ENCODE measurements at regions not wholly inside any gene's neighbourhood (a gene's known extent, or its start where the extent isn't known, plus 50 kb on each side); places are given as distances from the start of the nearest gene placed in this dataset.
A peak's percentile ranks its signal among the peaks of the same experiment; 100 is the strongest.
"Not testable (repeated sequence)": the region's sequence is repeated elsewhere in the genome, so short reads cannot be mapped to it uniquely, and the experiment has no call there.

- DNase-seq: no peak
Measured at GRCh38 chr3:178350763-178351162, 185.5 kb upstream of the KCNMB2 start.

GRCh38 chr3:178352326-178353005, 183.8 kb upstream of the KCNMB2 start:
- DNase-seq: no peak

- no peak for DNase-seq
Measured at GRCh38 chr3:178353006-178353694, 183.1 kb upstream of the KCNMB2 start.

- DNase-seq: no peak
Measured at GRCh38 chr3:178359728-178360127, 176.5 kb upstream of the KCNMB2 start.

GRCh38 chr3:178363048-178363447, 173.2 kb upstream of the KCNMB2 start:
- not testable (repeated sequence) for DNase-seq

GRCh38 chr3:178367817-178368617, 168.2 kb upstream of the KCNMB2 start:
- no peak for DNase-seq

- no peak for DNase-seq
Measured at GRCh38 chr3:178369006-178369405, 167.2 kb upstream of the KCNMB2 start.

GRCh38 chr3:178369811-178370210, 166.4 kb upstream of the KCNMB2 start:
- no peak for DNase-seq

- no peak for DNase-seq
Measured at GRCh38 chr3:178370387-178370786, 165.8 kb upstream of the KCNMB2 start.

- no peak for DNase-seq
Measured at GRCh38 chr3:178381555-178381954, 154.7 kb upstream of the KCNMB2 start.

- no peak for DNase-seq
Measured at GRCh38 chr3:178381971-178382448, 154.2 kb upstream of the KCNMB2 start.

- DNase-seq: no peak
Measured at GRCh38 chr3:178382449-178383061, 153.7 kb upstream of the KCNMB2 start.

GRCh38 chr3:178384321-178385230, 151.7 kb upstream of the KCNMB2 start:
- DNase-seq: no peak

GRCh38 chr3:178385280-178385952, 150.8 kb upstream of the KCNMB2 start:
- DNase-seq: no peak

GRCh38 chr3:178386401-178386800, 149.8 kb upstream of the KCNMB2 start:
- DNase-seq: no peak

- DNase-seq: no peak
Measured at GRCh38 chr3:178386880-178387279, 149.4 kb upstream of the KCNMB2 start.

- DNase-seq: peak; percentile 41
Measured at GRCh38 chr3:178388473-178388872, 147.8 kb upstream of the KCNMB2 start.

GRCh38 chr3:178389258-178389657, 147.0 kb upstream of the KCNMB2 start:
- no peak for DNase-seq

- DNase-seq: no peak
Measured at GRCh38 chr3:178392511-178392926, 143.7 kb upstream of the KCNMB2 start.

GRCh38 chr3:178393146-178393545, 143.1 kb upstream of the KCNMB2 start:
- DNase-seq: no peak

GRCh38 chr3:178393824-178394223, 142.4 kb upstream of the KCNMB2 start:
- DNase-seq: no peak
